NCI-H1417 (cell line): ENCODE measurements at regions not wholly inside any gene's neighbourhood (a gene's known extent, or its start where the extent isn't known, plus 50 kb on each side); places are given as distances from the start of the nearest gene placed in this dataset.
"Not testable (repeated sequence)": the region's sequence is repeated elsewhere in the genome, so short reads cannot be mapped to it uniquely, and the experiment has no call there.

ENCODE experiments used
- DNase-seq, 3 experiments: peaks; one replicate each; lab custom pipeline; 2025; lab: John Stamatoyannopoulos, UW

DNA sequence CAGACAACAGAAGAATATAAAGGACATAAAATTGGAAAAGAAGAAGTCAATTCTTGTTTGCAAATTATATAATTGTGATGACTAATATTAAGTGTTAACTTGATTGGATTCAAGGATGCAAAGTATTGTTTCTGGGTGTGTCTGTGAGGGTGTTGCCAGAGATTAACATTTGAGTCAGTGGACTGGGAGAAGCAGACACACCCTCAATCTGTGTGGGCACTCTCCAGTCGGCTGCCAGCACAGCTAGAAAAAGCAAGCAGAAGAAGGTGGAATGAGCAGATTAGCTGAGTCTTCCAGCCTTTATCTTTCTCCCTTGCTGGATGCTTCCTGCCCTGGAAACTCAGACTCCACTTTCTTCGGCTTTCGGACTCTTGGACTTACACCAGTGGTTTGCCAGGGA lies 51.7 kb downstream of the UBE2NL start:
- DNase-seq = no peak

DNA sequence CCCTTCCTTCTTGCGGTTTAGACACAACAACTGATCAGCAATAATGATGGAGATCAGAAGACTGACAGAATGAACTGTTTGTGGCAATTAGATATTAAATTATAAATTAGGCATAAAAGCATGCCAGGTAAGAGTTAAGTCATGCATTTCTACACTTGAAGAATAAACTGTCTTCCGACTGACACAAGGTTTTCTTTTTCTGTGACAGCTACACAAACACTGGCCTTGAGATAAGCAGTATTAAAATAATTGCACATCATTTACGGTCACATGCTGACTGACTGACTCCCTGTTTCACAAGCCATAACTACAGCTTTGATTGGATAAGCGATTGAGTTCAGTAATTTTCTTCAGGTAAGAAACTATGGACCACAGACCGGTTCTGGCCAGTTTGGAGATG lies 56.2 kb downstream of the UBE2NL start:
- no peak for DNase-seq

DNA sequence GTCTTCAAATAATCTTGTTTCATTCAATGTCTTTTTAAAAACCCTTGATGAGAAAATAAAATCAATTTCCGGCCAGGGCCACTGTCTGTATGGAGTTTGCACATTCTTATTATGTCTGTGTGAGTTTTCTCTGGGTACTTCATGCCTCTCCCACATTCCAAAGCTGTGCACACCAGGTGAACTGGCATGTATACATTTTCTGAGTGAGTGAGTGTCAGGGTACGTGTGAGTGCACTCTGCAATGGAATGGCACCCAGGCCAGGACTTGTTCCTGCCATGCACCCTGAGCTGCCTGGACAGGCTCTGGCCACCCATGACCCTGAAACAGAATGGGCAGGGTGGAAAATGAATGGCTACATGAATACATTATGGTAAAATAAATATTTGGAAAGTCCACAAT lies 61.3 kb downstream of the UBE2NL start:
- no peak for DNase-seq

DNA sequence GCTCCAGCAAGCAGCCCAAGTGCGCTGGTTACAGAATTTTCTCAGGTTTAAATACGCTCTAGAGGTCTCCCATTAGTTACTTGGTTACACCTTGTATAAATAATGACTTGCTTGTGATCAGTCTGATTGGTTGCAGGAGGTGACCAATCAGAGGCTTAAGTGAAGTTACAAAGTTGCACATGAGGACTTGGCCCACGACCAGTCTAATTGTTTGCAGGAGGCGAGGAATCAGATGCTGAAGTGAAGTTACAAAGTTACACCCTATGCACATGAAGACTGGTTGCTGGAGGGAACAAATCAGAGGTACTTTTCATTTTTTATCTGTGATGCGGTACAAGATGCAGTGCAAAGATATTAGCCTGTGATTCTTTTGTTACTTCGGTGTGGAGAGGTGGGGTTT lies 80.7 kb downstream of the UBE2NL start:
- no peak for DNase-seq

DNA sequence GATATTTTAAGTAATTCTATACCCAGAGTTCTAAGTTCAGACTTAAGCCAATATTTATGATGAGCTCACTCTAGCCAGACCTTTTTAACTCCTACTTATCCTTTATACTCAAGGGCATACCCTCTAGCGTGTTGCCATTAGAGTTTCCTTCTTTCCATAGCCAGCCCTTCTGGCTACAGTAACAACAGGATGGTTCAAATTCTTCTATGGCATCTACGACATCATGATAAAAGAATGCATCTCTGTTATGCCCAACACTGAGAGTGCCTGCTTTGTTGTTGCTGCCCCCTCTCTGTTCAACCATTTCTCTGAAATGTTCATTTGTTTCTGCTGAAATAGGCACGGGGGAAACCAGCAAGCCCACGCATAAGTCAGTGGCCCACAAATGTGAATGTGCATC lies 104.5 kb downstream of the UBE2NL start:
- no peak for DNase-seq

DNA sequence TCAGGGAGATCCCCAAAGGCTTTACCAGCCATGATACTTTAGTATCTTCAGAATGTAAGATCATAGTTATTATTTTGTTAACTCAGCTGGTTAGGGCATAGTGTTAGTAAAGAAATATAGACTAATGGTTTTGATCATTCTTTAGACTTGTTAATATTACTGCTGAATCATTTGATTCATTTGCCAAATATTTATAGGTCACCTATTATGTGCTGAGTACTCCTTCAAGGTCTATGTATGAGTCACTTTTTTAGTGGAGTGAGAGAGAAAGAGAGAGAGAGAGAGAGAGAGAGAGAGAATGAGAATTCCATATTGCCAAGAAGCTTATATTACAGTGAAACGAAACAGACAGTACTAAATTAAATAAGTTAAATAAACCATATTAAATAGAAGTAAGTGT lies 110.3 kb downstream of the UBE2NL start:
- no peak for DNase-seq

DNA sequence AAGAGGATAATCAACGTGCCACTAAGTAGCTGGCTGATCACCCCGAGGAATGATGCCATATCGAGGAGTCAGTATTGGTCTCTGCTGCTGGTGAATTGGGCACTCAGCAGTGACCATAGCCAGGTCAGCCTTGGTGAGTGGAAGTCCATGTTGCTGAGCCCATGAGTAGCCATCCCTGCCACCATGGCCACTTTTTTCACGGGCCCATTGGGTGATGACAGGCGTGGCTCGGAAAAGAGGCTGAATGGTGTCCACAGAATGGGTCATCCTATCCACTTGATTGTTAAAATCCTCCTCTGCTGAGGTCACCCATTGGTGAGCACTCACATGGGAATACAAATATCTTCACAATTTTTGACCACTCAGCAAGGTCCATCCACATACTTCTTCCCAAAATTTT lies 114.4 kb downstream of the UBE2NL start:
- no peak for DNase-seq

DNA sequence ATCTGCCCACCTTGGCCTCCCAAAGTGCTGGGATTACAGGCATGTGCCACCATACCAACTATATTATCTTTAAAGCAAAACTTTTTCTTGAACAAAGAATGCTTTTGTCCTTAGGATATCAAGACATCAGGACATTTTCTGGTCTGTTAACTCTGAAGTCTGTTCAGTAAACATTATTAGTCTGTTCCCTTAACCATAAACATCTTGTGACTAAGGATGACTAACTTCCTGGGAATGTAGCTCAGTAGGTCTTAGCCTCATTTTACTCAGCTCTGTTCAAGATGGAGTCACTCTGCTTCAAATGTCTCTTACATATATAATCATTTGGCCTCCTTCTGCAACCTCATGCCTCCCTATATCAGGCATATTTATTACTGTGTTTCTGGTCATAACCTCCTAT lies 122.9 kb downstream of the UBE2NL start:
- DNase-seq = no peak

DNA sequence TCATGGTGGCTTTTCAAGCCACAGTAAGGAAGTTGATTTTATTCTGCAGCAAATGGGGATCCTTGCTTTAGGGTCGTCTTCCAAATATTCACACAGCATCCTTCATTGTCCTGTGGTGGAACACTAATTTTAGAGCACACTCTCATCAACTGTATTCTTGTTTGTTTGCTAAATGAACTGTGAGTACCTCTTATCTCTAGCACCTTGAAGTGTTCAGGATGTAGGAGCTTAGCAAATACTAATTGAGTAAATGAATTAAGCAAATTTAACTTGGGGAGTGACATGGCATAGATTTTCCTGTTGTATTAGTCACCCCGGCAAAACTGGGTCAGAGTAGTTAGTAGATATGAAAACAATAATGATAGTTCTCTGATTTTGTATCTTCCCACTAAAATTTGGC lies 156.9 kb downstream of the UBE2NL start:
- peak in 1 of 3 experiments; percentile 44 for DNase-seq

DNA sequence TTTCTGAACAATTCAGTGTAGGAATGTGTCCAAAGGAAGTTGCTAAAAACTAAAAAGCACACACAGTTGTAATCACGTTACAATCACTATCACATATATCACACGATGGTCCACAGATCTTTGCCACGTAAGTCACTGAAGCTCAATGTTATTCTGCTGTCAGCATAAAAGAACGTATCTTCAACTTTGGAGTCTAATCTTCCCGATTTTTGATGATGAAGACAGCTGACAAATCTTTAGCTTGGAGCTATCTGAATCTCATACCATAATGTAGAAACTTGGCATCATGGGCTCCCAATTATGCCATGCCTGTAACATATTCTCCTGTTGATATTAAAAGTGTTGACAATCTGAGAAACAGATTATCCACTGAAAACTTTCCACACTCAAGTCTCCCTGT lies 158.4 kb downstream of the UBE2NL start:
- no peak for DNase-seq

DNA sequence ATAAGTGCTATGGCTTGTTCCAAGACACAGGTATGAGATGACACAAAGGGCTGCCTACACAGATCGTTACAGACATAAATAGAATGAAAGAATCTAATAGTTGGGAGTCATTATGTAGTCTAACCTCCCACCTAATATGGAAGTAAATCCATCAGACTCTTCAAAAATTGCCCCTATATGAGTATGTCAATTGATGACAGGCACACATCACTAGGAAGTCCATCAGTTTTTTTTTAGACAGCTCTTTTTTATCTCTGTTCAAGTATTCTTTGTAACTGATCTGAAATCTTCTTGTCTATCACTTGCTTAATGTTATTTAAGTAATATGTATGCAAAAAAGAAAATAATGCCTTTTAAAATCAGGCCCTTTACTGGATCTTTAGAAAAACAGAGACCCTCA lies 191.6 kb downstream of the UBE2NL start:
- no peak for DNase-seq

DNA sequence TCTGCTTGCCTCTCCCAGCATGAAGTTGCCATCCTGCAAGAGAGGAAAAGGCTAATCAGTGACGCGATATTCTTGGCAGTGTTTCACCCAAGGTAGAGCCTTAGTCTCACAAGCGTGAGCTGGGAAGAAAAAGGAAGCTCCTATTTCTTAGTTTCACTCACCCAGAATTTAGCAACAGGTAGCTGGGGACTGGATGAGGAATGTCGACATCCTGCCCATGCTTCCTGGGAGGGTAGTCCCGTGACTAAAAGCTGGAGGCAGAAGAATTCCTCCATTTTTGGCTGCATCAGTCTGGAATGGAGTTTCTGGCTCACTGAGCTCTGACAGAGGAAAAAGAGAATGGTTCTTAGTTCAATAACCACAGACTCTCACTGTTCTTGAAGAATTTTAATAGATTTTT lies 198.4 kb downstream of the UBE2NL start:
- not testable (repeated sequence) for DNase-seq

DNA sequence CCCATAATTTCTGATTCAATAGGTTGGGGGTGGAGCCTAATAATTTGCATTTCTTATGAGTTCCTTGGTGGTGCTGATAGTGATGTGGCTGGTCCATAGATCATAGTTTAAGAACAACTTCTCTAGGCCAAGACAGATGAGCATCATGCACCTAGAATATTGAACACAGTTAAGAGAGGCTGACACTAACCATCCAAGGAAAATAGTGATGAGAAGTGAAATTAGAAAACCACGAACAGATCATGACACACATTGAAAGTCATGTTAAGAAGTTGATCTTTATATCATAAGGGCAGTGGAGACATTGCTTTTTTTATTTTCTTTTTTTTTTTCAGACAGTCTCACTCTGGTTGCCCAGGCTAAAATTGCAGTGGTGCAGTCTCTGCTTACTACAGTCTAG lies 205.8 kb downstream of the UBE2NL start:
- DNase-seq = not testable (repeated sequence)

DNA sequence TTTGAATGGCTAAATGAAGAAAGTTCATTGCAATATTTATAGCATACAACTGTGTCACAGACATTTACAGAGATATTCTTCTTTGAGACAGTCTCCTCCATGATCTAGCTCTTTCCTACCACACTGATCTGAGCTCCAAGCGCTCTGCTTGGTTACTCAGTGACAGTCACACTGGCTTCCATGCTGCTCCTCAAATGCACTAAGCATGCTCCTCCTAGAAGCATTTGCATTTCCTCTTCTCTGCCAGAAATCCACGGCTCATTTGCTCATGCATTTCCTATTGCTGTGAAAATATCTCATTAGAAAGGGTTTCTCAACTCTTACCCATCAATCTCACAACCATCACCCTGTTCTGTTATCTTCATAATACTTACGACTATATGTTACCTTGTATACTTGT lies 208.2 kb downstream of the UBE2NL start:
- DNase-seq = not testable (repeated sequence)

DNA sequence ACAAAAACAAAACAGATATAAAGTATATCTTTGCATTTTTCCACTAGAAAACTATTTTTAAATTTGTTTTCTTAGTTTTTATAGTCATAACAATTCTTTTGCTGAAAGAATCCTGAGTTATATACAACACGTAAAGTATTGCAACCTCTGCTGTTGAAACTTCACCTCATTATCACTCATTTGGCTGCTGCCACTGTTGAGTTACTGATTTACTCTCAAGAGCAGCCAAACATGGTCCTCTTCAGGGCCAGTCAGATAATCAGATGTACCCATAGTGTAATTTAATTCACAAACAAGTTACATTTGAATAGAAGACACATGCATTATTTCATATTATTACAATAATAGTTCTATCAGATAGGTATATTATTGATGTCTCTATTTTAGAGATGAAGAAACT lies 235.6 kb downstream of the UBE2NL start:
- not testable (repeated sequence) for DNase-seq

DNA sequence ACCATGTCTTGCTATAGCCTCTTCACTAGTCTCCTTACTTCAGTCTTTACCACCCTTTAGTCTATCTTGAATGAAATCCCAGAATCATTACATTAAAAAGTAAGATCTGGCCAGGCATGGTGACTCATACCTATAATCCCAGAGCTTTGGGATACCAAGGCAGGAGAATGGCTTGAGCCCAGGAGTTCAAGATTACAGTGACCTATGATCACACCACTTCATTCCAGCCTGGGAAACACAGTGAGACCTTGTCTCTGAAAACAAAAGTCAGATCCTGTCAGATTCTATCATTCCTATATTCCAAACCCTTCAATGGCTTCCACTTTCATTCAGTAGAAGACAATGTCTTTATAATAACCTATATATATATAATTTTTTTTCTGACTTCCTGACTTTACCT lies 237.7 kb downstream of the UBE2NL start:
- not testable (repeated sequence) for DNase-seq

DNA sequence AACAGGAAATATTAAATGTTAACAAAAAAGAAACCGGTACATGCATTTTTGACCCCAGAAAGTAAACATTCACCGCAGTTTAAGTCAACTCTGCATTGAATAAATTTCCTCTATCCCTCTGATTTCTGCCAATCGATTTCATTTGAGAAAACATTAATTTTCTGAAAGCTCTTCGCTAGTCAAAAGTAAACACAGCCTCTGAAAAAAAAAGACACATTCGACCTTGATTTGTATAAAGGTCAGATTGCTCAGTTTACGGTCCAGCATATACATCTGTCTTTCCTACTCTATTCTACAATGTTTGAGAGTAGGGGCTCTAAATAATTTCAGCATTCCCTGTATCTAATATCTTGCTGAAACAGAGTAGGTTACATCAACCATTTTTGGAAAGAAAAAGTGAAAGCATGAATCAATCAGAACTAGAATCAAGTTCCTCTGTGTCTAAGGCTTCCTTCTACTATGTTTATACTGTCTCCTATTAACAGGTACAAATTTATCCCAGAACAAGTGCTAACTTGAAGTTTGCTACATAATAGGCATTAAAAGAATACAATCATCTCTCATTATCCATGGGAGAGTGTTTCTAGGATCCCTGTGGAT lies 243.8 kb downstream of the UBE2NL start:
- DNase-seq = not testable (repeated sequence)

DNA sequence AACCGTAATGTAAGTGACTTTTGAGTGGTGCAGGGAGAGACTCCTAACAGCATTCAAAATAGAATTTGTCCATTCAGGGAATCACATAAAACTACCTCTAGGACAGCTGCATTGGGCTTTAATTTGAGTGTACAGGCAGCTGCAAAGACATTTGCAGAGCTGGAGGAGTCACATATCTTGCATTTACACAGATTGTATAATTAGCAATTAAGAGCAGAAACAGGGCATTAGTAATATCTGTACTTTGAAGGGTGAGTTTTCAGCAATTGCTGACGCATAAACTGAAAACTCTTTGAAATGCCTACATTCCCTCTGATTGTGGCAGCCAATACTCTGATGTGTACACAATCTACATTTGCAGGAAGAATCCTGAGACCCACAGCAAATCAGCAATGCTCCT lies 245.6 kb downstream of the UBE2NL start:
- not testable (repeated sequence) for DNase-seq

DNA sequence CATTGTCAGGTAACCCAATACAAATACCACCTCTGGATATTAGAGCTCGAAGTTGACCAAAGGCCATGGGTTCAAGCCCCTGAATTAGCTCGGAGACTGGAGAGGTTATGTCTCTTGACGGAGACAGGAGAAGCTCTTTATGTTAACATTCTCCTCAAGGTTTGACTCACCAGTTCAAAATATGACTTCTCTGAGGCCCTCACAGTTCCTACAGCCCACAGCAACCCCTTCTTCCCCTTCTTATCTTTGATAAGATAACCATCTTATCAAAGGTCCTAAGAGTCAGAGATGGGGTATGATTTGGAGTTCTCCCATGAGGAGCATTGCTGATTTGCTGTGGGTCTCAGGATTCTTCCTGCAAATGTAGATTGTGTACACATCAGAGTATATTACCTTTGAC lies 246.6 kb downstream of the UBE2NL start:
- DNase-seq = not testable (repeated sequence)

DNA sequence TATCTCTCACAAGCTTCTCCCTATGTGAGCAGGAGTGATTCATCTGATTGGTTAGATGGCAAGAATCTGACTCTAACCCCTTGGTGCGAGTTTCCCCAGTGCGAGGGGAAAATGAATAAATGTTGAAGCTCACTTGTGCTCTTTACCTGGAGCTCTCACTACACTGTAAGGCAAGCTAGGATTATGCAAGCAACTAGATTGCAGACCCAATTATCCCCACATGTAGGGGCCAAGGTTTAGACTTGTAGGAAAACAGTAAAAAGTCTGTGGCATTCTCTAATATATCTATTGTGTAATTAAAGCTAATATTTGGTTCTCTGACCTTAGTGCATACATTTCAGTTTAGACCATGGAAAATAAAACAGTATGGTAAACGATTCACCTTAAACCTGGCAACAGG lies 247.2 kb downstream of the UBE2NL start:
- not testable (repeated sequence) for DNase-seq

DNA sequence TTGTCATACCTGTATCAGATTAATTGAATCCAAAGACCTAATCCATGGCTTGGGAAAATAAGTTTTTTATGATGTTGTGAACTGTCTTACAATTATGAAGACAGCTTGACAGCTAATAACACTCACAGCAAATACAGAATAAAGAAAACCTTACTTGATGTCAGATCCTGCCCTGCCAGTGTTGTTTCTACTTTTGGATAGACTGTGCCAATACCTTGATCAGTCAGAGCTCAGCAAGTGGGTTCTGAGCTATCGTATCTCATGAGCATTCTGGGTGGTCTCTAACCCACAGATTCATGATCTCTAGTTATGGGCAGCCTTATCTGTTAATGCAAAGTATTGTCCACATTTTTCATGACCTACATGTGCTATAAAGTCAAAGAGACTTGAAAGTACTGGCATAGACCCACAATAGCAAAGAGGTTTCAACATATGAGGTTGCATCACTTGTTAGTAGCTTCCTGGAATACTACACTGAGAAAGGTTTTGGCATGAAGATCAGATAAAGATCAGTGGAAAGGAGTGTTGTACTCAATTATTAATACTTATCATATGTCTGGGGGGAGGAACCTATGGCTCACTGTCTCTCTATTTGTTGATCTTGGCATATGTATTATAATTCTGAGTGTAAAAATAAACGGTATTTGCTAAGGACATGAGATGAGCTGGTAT lies 250.7 kb downstream of the UBE2NL start:
- DNase-seq = not testable (repeated sequence)

DNA sequence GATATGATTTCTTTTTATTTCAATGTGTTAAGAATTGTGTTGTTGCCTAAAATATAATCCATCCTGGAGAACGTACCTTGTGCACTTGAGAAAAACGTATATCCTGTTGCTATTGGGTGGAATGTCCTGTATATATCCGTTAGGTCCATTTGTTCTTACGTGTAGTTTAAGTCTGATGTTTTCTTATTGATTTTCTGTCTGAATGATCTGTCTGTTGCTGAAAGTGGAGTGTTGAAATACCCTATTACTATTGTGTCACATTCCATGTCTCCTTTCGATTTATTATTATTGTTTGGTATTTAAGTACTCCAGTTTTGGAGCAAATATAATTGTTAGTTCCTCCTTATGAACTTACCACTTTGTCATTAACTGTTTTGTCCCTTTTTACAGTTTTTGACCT lies 270.6 kb downstream of the UBE2NL start:
- DNase-seq = not testable (repeated sequence)

DNA sequence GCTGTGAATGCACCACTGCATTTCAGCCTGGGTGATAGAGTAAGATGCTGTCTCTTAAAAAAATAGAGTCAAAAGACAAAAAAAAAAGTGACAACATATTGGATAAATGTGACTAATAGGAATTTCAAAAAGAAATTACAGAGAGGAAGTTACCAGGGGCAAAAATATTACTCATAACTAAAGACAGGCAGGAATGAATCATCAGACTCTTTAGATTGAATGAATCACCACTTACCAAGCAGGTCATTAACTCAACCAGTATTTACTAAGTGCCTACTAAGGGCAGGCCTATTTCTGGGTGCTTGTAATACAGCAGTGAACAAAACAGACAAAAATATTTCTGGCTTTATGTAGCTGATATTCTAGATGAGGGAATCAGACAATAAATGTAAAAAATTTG lies 301.3 kb downstream of the UBE2NL start:
- DNase-seq = not testable (repeated sequence)

DNA sequence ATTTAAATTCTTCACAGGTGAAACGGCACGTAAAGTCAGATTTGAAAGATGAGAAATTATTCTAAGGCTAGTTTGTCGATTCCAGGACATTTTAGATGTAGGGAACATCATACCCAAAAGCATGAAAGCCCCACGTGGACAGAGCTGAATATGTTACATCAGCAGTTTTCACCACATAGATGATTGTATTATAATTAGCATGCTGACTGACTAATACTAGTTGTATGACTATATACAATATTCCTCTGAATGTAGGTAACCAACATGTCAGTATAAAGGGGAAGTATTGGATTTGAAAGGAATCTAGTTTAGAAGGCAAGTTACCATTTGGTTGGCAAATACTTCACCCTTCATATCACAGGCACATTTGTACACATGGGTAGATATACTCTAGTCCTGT lies 304.6 kb downstream of the UBE2NL start:
- not testable (repeated sequence) for DNase-seq
